GDM1 (cell line): ENCODE measurements at regions not wholly inside any gene's neighbourhood (a gene's known extent, or its start where the extent isn't known, plus 50 kb on each side); places are given as distances from the start of the nearest gene placed in this dataset.
"Not testable (repeated sequence)": the region's sequence is repeated elsewhere in the genome, so short reads cannot be mapped to it uniquely, and the experiment has no call there.

Experiments
- DNase-seq: peaks from one replicate; lab custom pipeline; 2025; lab: John Stamatoyannopoulos, UW

DNA sequence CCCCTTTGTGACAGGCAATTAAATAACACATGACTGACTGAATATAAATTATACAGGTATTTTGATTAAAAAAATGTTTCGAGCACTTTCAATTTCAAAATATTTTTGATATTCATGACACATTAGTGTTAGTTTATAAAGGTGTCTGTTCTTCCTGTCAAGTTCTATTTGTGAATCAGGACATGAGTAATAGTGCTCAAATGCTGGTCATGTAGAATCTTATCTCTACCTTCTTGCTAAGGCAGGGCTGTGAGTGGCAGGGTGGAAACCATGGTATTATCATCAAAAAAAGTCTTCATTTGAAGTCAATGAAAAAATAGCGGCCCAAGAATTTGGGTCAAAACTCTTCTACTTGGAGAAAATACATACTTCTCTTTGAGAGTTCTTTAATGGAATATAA is 250.2 kb downstream of the DACT1 start:
- no peak for DNase-seq

DNA sequence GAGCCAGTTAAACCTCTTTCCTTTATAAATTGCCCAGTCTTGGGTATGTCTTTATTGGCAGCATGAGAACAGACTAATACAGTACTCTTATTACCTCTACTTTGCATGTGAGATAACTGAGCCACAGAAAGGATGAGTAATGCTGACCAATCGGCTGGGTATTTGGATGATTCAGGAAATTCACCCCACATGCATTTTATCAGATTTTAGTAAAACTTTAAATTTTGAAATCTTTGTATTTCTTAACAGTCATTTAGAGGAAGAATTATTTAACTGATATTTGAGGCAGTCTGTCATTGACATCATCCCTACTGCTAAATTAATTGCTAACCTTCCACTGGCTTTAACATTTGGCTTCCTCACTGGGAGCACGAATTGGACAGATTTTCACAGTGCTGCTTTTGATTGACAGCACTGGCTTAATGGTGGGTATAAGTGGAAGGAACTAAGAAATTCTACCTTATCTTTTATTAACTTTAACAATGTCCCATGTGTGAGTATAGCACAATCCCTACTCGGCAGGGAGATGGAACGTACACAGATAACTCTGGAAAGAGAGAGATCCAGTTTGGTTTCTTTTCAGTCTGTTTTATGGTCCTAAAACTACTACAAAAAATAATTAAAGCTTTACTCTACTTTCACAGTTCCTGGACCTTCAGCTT is 261.0 kb downstream of the DACT1 start:
- no peak for DNase-seq

DNA sequence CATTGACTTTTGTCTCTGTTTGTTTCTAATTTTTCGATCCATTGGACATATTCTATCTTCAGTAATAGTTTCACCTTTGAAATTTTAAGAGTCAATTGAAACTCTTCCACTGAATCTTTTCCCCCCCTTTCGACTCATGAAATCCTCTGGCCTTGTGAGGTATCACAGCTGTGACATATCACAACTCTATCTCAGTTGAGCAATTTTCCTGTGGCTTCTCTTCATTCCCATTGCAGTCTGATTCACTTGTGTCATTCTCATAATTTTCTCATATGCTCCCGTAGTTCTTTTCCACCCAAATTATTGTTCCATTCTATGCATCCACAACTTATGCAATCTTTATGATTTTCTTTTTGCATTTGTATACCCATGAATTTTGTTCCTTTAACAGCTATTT is 261.6 kb downstream of the DACT1 start:
- DNase-seq: no peak

DNA sequence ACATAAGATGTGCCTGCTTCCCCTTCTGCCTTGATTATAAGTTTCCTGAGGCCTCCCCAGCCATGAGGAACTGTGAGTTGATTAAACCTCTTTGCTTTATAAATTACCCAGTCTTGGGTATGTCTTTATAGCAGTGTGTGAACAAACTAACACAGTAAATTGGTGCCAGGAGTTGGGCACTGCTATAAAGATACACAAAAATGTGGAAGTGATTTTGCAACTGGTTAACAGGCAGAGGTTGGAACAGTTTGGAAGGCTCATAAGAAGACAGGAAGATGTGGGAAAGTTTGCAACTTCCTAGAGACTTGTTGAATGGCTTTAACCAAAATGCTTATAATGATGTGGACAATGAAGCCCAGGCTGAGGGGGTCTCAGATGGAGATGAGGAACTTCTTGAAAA is 264.1 kb downstream of the DACT1 start:
- DNase-seq: no peak

DNA sequence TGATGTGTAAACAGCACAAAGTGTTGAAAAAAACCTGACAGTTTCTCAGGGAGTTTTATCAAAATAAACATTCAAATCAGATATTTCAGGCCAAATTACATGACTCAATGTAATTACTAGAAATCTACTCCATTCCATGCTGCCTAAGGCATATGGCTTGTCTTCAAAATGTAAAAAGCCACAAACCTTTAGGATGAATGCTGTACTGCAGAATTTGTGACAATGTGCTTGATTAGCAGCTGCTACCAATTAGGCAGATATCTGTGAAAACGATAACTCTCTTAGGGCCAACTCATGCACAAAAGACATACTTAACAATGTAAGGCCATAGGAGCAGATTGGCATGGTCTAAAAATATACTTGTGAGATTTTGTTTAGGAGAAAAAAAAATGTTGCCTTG is 267.0 kb downstream of the DACT1 start:
- no peak for DNase-seq

DNA sequence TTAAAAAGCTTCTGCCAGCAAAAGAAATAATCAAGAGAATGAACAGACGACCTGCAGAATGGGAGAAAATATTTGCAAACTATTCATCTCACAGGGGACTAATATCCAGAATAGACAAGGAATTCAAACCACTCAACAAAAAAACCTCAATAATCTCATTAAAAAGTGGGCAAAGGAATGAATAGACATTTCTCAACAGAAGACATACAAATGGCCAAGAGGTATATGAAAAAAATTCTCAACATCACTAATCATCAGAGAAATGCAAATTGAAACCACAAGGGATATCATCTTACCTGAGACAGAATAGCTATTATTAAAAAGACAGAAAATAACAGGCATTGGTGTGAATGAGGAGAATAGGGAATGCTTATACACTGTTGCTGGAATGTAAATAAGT is 270.0 kb downstream of the DACT1 start:
- DNase-seq: no peak

DNA sequence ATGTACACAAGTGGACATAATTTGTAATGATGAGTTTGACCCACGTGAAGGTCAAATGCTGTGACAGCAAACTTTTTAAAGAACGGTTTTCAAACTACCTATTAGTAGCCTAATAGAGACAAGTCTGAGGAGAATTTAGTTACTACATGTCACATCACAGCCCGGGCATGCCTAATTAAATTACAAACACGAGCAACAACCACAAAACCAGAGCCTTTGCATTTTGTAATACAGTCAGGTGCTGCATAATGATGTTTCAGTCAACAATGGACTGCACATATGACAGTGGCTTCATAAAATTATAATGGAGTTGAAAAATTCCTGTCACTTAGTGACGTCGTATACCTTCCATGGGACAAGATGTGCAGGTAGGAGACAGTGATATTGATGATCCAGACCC is 274.5 kb downstream of the DACT1 start:
- DNase-seq: no peak

DNA sequence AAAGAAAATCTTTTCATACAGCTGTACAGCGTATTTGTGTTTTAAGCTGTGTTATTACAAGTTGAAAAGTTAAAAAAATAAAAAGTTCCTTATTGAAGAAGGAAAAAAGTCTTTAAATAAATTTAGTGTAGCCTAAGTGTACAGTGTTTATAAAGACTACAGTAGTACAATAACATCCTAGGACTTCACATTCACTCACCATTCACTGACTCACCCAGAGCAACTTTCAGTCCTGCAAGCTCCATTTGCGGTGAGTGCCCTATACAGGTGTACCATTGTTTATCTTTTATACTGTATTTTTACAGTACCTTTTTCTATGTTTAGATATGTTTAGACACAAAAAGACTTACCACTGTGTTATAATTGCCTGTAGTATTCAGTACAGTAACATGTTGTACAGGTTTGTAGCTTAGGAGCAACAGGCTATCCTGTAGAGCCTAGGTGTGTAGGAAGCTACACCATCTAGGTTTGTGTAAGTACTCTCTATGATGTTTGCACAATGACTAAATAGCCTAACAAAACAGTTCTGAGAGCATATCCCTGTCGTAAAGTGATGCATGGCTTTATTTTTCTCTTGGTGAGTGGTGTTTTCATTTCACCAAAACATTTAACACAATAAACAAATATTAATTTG is 275.2 kb downstream of the DACT1 start:
- DNase-seq: no peak

DNA sequence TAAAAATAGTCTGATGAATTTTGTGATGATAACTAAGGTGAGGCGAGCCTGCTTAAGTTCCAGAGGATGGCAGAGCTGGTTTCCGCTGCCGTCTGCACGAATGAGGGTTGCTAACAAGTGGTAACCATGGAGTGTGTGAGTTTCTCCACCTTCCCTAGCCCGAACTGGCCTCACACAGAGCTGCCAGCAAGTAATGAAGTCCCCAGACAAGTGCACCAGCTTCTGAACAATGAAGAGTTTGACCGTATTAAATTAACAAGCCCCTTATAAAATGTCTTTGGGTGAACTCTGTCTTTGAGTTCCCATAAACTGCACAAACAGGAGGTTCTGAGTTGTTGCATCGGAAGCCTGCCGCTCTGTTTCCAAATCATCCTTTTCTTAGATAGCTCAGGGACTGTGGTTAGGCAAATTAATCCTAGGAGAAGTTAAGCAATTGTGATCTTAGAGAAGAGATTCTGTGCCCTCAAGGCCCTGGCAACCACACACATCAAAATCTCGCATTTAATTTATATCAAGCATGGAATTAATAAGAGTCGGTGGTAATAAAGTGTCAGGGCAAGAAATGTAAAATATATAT is 274.1 kb upstream of the DAAM1 start:
- no peak for DNase-seq

DNA sequence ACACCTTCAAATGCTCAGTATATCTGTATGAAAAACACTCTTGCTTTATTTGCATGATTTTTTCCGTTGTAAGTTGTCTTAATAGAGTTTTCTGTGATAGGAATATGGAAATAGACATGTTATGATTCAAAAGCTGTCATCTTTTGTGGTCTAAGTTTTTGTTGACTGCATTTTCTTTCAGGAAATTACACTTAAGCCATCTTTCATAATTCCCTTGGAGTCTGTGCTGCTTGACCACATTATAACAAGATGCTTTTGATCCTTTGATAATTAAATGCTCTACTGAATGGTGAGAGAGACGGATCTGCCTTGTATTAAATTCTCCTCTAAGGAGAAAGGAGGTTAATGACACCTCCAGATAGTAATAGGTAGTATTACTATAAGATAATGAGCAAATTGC is 272.8 kb upstream of the DAAM1 start:
- DNase-seq: no peak

DNA sequence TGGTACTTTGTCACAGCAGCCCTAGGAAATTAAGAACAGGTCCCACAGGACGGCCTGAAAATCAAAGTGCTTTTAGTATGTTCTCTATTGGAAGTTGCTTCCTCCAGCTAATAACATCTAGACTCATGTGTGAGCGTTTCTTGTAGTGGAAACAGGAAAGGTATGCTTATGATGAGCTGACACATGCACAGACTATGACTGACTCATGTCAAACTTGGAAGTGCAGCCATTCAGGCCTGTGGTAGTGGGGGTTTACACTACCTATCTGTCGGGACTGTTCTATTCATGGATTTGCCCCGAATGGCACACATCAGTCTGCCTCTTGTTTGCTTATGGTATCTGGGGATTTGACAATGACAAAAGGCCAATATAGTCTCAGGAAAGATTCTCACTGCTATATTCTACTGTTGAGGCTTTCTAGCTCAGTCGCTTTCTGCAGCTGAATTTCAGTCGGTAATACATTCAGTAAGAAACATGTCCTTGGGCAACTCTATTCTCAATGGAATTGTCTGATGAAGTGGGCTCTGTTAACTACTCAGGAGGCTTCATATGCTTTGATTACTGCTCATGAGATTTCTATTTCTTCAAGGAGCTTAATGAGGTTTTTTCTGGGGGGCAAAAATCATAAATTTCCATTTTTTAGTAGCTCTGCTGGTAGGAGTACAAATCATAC is 270.3 kb upstream of the DAAM1 start:
- no peak for DNase-seq

DNA sequence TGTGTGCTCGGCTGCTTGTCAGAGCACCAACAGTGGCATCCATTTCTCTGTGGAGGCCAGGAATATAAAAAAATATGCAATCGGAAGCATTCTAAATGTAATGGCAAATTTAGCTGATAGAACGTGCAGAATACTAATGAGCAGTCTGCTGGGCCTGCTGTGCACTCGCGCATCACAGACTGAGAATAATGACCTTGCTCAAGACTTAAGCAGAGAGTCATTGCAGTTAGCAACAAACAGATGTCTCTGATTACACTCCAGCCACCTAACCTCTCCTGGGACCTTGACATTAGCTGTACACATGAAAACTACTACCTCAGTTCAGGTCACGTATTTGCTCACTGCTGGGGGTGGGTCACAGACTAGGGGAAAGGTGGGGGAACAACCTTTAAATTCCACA is 269.2 kb upstream of the DAAM1 start:
- no peak for DNase-seq

DNA sequence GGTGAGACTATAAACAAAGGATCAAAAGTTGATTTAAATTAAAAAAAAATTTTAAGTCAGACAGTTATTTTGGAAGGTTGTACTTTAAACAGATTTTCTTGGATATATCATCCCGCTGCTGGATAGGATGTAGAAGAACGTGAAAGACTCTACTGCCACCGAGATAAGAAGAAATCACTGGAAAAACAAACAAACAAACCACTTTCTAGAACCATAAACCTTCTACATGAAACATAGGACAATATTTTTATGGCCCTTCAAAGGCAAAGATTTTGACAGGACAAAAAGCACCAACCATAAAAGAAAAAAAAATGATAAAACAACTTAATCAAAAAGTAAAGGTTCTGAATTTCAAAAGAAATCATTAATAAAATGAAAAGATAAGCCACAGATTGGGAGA is 268.2 kb upstream of the DAAM1 start:
- DNase-seq: no peak

DNA sequence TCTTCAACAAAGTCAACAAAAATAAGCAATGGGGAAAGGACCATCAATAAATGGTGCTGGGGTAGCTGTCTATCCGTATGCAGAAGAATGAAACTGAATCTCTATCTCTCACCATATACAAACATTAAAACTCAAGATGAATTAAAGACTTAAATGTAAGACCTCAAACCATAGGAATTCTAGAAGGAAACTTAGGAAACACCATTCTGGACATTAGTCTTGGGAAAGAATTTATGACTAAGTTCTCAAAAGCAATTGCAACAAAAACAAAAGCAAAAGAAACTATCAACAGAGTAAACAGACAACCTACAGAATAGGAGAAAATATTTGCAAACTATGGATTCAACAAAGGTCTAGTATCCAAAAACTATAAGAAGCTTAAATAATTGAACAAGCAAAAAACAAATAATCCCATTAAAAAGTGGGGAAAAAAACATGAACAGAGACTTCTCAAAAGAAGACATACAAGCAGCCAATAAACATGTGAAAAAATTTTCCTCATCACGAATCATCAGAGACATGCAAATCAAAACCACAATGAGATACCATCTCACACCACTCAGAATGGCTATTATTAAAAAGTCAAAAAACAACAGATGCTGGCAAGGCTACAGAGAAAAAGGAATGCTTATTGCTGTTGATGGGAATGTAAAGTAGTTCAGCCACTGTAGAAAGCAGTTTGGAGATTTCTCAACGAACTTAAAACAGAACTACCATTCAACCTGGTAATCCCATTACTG is 266.1 kb upstream of the DAAM1 start:
- not testable (repeated sequence) for DNase-seq

DNA sequence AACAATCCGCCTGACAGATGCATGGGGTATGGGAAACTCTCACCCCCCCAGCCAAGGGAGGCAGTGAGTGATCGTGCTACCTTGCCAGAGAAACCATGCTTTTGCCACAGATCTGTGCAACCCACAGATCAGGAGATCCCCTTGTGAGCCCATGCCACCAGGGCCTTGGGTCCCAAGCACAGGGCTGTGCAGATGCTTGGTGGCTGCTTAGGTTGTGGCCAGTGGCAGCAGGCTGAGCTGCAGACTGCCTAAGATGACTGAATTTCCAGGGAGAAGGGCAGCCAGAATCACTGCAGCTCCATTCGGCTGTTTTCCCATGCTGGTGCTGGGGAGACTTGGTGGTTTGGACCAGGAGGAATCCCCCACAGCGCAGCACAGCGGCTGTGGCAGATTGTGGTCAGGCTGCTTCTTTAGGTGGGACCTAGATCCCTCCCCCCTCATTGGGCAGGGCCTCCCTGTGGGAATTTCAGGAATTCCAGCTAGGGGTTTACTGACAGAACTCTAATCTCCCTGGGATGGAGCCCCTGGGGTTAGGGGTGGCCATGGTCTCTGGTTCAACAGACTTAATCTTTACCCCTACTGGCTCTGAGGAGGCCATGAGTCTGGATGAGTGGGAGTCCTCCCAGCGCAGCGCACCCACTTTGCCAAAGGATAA is 264.6 kb upstream of the DAAM1 start:
- no peak for DNase-seq

DNA sequence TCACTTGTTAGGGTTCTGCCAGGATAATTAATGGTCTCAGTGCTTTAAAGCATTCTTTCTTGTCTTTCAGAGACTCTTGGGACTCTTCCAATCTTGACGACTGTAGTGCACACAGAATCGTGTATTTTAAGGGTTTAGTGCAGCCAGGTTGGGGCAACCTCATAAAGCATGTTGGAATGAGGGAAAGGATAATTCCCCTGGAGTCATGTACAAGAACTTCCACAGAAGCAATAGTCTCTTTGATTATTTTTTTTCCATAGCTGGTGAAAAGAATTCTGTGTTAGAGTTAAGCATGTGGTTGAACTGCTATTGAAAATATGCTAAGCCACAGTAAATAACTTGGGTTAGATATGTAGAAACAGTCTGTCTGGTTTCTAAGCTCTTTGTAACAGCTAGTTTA is 246.8 kb upstream of the DAAM1 start:
- DNase-seq: no peak

DNA sequence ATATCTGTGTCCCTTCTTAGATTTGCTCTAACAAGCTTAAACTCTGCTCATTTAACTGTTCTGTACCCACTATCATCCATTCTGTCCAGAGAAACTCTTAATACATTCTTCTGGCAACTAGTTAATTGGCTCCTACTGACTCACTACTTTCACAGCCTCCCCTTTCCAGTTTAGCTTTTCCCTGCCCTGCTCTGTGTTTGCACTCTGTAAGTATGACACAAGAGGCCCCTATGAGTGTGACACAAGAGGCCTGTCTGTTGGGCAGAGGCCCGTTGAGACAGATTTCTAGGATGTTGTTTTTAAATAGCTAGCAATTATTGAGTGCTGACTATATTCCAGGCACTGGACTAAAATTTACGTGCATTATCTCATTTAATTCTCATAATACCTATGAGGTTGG is 246.0 kb upstream of the DAAM1 start:
- DNase-seq: no peak

DNA sequence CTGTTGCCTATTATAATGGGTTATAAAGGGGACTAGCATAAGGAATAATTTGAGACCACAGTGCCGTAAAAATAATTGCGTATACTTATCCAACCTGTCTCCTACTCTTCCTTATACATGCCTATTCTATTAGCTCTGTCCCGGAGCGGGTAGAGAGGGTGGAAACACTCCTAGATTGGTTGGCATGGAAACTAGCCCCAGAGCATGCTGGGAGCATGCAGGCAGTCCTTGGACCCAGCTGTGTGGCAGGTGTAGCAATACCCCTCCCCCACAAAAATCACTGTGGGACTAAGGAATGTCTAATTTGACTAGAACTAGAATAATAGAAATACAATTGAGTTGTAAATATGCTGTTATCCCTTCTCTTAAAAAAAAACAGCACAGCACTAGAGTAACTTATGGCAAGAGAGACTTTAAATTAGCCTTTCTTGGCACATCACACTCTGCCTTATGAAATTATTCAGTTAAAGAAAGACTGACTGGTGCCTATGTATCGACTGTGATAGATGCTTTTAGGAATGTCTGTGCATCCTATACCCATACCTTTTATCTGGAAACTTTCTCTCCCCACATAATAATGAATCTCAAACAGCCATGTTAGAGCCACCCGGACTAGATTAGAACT is 244.0 kb upstream of the DAAM1 start:
- no peak for DNase-seq

DNA sequence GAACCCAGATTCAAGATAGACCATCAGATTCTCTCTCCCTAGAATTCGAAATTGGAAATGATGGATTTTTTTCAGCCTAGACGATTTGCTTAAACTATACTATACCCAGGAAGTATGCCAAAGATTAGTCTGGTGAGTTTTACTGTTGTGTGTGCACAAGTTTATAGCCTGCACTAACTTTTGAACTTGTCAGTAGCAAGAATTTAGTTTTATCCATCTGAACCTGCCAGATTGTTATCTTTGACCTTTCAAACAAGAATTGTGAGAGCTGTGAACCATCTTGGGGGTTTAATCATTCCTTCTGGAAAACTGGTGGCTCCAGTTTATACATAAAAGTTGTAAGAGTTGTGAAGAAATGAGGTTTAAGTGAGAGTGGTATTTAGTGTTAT is 243.5 kb upstream of the DAAM1 start:
- no peak for DNase-seq

DNA sequence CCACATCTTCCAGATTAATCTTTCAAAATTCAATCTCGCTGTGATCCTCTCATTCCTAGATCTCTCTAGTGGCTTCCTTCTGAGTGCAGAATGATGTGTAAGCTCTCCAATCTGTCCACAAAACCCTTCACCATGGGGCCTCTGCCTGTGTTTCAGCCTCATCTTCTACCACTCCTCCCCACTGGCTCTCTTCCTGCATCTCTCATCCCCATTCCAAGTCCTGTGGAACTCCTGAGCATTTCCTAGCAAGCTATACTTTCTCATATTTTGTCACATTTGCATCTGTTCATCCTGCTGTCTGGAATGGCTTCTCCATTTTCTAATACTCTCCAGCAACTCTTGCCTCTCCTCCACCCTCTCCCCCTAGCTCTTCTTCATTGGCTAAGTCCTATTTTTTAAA is 242.0 kb upstream of the DAAM1 start:
- DNase-seq: no peak

DNA sequence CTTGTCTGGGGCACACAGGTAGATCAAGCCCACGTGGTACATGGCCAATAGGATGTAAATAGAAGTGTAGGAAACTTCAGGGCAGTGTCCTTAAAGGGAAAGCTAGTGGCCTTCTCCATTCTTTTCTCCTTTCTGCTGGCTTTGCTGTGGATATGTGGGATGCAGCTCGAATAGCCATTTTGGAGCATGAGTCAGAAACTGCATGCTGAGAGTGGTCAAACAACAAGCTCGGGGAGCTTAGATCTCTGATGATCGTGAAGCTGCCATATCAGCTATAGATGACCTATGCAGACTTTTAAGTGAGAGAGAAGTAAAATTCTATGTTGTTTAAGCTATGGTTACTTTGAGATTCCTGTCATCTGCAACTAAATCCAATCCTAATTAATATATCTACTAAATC is 241.3 kb upstream of the DAAM1 start:
- no peak for DNase-seq
